ENCODE measurements at regions not wholly inside any gene's neighbourhood (a gene's known extent, or its start where the extent isn't known, plus 50 kb on each side); places are given as distances from the start of the nearest gene placed in this dataset.

- H4K20me1 ChIP-seq (ENCODE audit: control insufficient read depth, insufficient read depth, insufficient read length): no peaks in the 10 kb centered on the region
- no peaks in the 10 kb centered on the region for H3K9me3 ChIP-seq (ENCODE audit: control insufficient read depth, low read depth, low read length)
- no peak overlapping the region for H3K23ac ChIP-seq (ENCODE audit: insufficient read length, low read depth, low read length)
- no peak overlapping the region for H3T11ph ChIP-seq (ENCODE audit: low read length)
- H3K4me1 ChIP-seq (ENCODE audit: insufficient read depth, low read length): peaks cover 4% of the 10 kb centered on the region; the same call in 1 of the 2 replicates
- DNase-seq: no peak
- H2AFZ ChIP-seq (ENCODE audit: low read length): no peak overlapping the region
- H3K27me3 Mint-ChIP-seq (ENCODE audit: low read depth): no peaks in the 10 kb centered on the region
- no peak overlapping the region for H3K27ac ChIP-seq (ENCODE audit: insufficient read length, low read depth, low read length)
- H2BK15ac ChIP-seq (ENCODE audit: low read depth, low read length): no peak overlapping the region
- H3K79me2 ChIP-seq (ENCODE audit: insufficient read depth, low read length): no peaks in the 10 kb centered on the region
- no peak overlapping the region for H4K91ac ChIP-seq (ENCODE audit: insufficient read length, low read depth, low read length)
- no peak overlapping the region for H3K9ac ChIP-seq (ENCODE audit: extremely low read depth, insufficient read length, low read length)
- H3K23me2 ChIP-seq (ENCODE audit: insufficient read length, low read depth, low read length, poor library complexity, severe bottlenecking): no peaks in the 10 kb centered on the region
- H4K8ac ChIP-seq (replicated peaks; ENCODE audit: insufficient read length, low read depth, low read length): no peak overlapping the region
- H3K4me3 Mint-ChIP-seq: no peak overlapping the region
- H2BK20ac ChIP-seq (ENCODE audit: low read depth, low read length, poor library complexity, severe bottlenecking): no peak overlapping the region
- H3K4ac ChIP-seq (ENCODE audit: low read depth, low read length): no peak overlapping the region
- H3K18ac ChIP-seq (ENCODE audit: insufficient read length, low read depth, low read length): no peak overlapping the region
- no peak overlapping the region for H2BK12ac ChIP-seq (ENCODE audit: insufficient read length, low read depth, low read length)
- H2BK120ac ChIP-seq (ENCODE audit: low read depth, low read length, poor library complexity, severe bottlenecking): no peak overlapping the region
- H3K56ac ChIP-seq (ENCODE audit: insufficient read length, low read depth, low read length): no peak overlapping the region
- no peaks in the 10 kb centered on the region for H3K79me1 ChIP-seq (ENCODE audit: insufficient read depth, low read depth, low read length, poor library complexity, severe bottlenecking)
- H2AK5ac ChIP-seq (ENCODE audit: insufficient read length, low read length): no peak overlapping the region
- H3K4me2 ChIP-seq (ENCODE audit: insufficient read depth, insufficient read length, low read length): no peak overlapping the region
- no peak for TF ChIP-seq CTCF (conservative IDR thresholded peaks at IDR 0.05)
- H3K27me3 ChIP-seq (ENCODE audit: insufficient read depth, low read length): no peaks in the 10 kb centered on the region
- no peaks in the 10 kb centered on the region; a peak in 1 of 5 replicates for H3K9me3 Mint-ChIP-seq
- H4K5ac ChIP-seq (ENCODE audit: insufficient read length, low read depth, low read length): no peak overlapping the region
- no peak overlapping the region for H3K27ac Mint-ChIP-seq
- H3K14ac ChIP-seq (ENCODE audit: insufficient read depth, low read length): no peak overlapping the region
- no peaks in the 10 kb centered on the region for H3K36me3 Mint-ChIP-seq (ENCODE audit: insufficient read depth in 1 of 3, low read depth in 3 of 3)
- WGBS (ENCODE audit: extremely low coverage, insufficient read length, low lambda C conversion rate): no CpG with 5 or more reads among the region's 3 CpGs
- H2BK5ac ChIP-seq (ENCODE audit: insufficient read length, low read length): no peak overlapping the region
- H3K4me1 Mint-ChIP-seq: peaks cover 27 to 30% of the 10 kb centered on the region in 2 experiments
Measured at GRCh38 chr5:116848954-116849581, 274.4 kb upstream of the SEMA6A start.
